H1 (cell line): ENCODE measurements at regions not wholly inside any gene's neighbourhood (a gene's known extent, or its start where the extent isn't known, plus 50 kb on each side); places are given as distances from the start of the nearest gene placed in this dataset.

Experiments used
- CBX8 ChIP-seq: fragments of 300-800, 300-1000 bp; sonication (generic); IDR thresholded peaks from 2 replicates; pipeline ENCODE4 v1.7.1; 2016; ENCODE audit warnings: low read depth, low read length, borderline replicate concordance
- E2F6 ChIP-seq: IDR thresholded peaks from 2 replicates; pipeline ENCODE4 v1.6.1; 2012; ENCODE audit warnings: inconsistent platforms
- TCF12 ChIP-seq: IDR thresholded peaks from 2 replicates; pipeline ENCODE4 v1.6.1; 2011; ENCODE audit warnings: low read depth, mild to moderate bottlenecking, low read length

GRCh38 chr4:108261026-108261425 is 92.3 kb upstream of the LEF1 start (continued):
- no peak for TF ChIP-seq E2F6
- TF ChIP-seq TCF12, result no peak
- TF ChIP-seq CBX8, result no peak
